ENCODE measurements at regions not wholly inside any gene's neighbourhood (a gene's known extent, or its start where the extent isn't known, plus 50 kb on each side); places are given as distances from the start of the nearest gene placed in this dataset.
A peak's percentile ranks its signal among the peaks of the same experiment; 100 is the strongest.

DNA sequence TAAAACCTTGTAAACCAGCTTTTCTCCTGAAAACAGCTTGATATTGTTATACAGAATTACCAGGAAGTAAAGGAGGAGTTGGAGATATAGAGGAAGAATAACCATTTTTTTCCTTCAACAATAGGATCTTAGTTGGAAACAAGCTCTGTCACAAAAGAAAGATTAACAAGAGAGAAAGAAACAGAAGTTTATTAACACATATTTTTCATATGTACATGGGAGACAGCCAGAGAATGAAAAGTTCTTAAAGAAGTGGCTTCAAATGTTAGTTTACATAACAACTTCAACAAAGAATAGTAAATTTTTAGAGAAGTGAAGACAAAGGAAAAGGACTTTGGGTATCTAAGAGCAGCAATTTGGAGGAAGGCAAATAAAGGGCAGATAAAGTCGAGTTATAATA is 94.9 kb upstream of the ANKRD50 start:
- DNase-seq (ENCODE audit: low read depth) = no peak

DNA sequence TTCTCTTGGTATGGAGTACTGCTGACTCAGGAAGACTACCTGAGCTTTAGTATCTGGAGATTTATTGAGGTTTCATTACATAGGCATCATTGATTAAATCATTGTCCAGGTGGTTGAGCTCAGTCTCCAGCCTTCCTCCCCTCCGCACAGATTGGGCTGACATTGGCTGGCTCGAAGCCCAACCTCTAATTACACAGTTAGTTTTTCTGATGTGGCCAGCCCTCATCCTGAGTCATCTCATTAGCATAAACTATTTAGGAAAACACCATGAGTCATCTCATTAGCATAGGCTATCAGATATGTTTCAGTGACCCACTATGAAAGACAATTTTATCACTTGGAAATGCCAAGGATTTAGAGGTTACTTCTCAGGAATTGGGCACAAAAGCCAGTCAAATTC is 93.9 kb upstream of the ANKRD50 start:
- DNase-seq (ENCODE audit: low read depth) = peak; percentile 79

DNA sequence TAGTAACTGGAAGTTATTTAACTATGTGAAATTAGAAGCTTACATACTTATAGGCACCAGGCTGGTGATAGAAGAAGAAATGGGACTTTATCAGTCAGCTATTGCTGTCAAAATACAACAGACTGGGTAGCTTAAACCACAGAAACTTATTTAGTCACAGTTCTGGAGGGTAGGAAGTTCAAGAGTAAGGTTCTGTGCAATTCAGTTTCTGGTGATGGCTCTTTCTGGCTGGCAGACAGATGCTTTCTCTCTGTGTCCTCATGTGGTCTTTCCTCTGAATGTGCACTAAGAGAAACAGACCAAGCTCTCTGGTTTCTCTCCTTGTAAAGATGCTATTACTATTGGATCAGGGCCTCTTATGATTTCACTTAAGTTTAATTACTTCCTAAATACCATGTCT is 92.1 kb upstream of the ANKRD50 start:
- DNase-seq (ENCODE audit: low read depth) = peak; percentile 2

DNA sequence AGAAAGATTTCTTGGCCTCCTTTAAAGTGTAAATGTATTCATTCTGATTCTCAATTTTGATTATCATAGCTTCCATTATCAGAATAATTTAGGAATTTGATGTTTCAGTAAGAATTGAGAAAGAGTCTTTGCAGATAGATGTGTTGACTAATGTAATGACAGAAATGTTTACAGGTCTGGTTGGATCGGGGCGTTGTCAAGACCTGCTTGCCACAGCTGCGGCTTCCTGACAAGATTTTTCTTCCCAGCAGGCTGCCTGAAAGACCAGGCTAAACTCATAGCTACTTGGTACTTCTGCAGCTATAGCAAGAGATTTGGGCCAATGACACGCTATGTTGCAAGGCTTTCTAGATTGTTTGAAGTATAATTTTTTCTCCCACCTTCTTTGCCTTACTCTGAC is 91.5 kb upstream of the ANKRD50 start:
- DNase-seq (ENCODE audit: low read depth) = no peak

DNA sequence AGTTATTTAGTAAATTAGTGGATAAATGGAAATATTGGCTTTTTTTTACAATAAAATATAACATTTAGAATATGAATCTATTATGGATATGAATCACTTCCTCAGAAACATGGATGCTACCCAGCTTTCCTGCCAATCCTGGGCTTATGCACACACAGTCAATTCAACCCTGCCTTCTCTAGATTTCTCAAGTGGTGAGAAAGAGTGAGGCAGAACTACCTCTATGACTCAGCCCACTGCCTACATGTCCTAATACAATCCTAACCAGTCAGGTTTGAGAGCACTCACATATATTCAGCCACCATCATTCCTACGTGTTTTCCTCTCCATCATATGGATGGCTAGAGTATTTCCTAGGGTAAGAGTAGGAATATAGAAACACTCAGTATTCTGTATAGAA is 91.1 kb upstream of the ANKRD50 start:
- DNase-seq (ENCODE audit: low read depth) = peak; percentile 7

DNA sequence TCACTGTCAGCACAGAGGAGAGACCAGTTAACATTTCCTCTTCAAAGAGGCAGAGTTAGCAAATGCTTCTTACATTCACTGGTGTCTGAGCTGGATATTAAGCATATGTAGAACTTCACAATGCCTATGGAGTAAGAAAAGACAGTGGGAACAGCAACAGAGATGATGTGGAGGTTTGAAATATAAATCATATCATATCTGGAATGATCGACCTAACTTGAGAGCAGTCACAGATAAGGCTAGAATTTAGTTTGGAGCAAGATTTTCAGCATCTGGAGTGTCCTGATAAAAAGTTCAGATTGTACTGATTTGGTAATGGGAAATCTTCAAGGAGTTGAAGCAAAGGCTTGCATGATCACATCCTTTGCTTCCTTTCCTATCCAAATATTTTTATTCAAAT is 90.5 kb upstream of the ANKRD50 start:
- no peak for DNase-seq (ENCODE audit: low read depth)

DNA sequence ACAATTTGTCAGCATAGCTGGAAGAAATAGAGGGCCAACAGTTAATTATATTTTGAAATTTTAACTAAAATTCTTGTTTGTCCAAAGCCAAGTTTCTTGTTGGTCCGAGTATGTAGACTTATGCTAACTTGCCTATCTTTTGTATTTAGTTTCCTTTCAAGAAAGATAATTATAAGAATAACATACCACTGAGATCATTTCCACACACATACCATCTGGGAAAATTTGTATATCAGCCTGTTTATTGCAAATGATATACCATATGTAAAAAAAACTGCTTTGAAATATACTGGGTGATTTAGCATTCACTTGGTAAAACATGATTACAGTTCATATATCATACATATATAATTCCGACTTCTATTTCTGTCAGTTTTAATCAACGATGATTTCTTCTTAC is 84.7 kb upstream of the ANKRD50 start:
- DNase-seq (ENCODE audit: low read depth) = no peak

DNA sequence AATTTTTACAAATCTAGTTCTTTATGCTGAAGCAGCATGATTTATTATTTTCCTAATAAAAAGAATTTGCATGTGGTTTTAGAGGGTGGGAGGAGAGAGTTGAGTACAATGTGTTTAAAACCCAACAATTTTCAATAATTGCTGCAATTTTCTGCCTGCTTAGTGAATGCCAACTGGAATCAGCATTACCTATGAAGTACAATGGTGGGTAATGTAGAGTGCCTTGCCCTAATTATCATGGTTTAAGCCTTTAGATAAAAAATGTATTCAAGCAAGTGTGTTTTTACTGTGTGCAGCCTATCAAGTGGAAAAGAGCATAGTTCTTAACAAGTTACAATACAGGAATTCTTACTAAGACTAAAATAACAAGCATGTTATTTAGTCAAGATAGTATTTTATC is 77.9 kb upstream of the ANKRD50 start:
- DNase-seq (ENCODE audit: low read depth) = no peak

DNA sequence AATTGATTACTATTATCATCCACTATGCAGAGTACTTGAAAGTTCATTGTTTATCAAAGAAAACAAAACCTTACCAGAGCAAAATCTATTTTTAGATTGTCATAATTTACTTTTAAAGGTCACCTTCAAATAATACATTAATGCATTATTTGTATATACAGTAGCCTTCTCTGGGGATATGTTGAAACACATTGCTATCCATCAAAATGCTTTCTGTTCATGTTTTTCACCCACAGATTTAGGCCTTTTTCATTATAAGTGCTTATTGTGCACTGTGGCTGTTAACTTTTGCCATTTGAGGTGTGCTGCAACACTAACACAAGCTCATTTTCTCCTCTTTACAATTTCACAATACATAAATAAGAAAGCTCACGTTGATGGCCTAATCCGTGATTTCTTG is 74.1 kb upstream of the ANKRD50 start:
- no peak for DNase-seq (ENCODE audit: low read depth)

DNA sequence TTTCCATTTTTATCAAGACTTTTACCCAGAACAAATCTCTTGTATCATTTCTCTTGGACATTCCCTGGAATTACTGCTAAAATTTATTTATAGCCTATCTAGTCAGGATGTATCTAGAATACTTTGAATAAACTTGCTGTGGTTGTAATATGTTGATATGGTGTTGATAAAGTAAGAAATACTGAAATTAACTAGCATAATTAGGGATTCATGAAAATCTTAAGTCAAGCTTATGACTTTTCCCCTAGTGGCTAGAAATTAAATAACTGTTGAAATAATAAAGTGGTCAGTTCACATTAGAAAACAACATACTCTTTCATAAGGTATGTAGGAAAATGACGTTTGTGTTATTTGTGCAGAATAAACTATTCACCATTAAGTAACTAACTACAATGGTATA is 73.1 kb upstream of the ANKRD50 start:
- no peak for DNase-seq (ENCODE audit: low read depth)

DNA sequence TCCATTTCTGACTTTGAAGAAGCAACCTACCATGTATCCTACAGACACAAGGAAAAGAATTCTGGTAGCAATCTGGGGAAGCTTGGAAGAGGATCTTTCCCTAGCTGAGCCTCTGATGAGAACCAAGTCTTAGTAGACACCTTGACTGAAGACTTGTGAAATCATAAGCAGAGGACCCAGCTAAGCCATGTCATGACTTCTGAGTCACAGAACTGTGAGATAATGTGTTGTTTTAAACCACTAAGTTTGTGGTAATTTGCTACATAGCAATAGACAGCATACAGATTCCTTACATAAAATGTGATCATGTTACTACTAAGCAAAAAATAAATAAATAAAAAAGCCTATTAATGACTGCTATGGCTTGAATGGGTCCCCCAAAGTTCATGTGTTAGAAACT is 71.3 kb upstream of the ANKRD50 start:
- DNase-seq (ENCODE audit: low read depth) = peak; percentile 3

DNA sequence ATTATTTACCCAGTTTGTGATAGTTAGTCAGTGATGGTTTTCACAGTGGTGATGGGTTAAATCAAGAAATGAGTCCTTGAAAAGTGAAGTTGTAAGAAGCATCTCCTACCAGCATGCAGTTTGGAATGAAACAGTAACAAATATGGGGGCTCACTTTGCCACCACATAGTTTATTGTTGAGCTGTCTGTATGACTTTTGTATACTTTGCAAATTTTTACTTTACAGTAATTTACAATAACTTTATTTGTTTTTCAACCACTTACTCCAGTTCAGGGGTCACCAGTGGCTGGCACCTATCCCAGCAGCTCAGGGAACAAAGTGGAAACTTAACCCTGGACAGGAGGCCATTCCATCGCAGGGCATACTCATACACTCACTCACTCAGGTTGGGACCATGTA is 64.5 kb upstream of the ANKRD50 start:
- no peak for DNase-seq (ENCODE audit: low read depth)

DNA sequence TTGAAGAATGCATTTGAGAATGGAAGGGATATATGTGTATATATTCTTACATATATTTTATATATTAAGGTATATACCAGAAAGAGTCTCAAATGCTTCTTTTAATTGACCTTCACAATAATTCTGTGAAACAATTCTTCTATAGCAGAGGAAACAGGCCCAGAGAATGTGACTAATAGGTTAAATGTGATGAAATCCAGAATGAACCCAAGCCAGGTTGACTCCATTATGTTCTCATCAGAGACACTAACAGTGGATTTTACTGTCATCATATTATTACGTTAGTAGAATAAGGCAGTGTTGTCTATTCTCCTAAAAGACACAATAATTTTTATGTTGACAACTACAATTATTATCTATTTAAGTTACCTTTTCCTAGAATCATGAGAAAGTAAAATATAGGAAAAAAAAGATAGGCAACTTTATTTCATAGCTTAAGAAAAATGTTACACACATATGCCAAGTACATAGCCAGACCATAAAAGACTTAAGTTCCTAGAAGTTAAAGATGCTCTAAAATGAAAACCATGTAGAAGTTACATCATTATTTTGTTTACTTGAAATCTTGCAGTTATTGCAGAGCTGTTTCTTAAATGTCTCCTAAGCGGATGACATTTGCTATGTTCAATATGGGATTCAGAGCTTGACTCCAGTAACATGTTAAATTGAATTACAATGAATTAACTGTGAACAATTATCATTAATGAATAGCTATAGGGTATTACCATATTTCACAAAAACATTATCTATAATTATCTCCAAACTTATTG is 56.2 kb upstream of the ANKRD50 start:
- no peak for DNase-seq (ENCODE audit: low read depth)

DNA sequence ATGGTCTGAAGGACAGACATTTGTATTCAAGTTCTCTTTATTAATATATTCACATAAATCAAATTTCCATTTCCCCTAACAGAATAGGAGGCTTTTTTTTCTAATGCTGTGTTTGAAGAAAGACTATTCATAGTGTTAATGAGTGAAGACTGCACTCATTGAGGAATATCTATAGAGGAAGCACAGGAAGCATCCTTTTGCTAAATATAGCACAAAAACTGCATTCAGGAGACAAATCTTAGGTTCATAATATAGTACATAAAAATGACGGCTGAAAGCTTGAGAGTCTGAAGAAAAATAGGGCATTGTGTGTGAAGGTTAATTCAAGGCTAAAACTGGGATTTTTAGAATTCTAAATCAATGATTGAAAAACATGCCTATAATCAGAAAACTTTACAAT is 50.4 kb upstream of the ANKRD50 start:
- DNase-seq (ENCODE audit: low read depth) = no peak

All from M059J (cell line).